ENCODE measurements at regions not wholly inside any gene's neighbourhood (a gene's known extent, or its start where the extent isn't known, plus 50 kb on each side); places are given as distances from the start of the nearest gene placed in this dataset.
A peak's percentile ranks its signal among the peaks of the same experiment; 100 is the strongest.
"Not testable (repeated sequence)": the region's sequence is repeated elsewhere in the genome, so short reads cannot be mapped to it uniquely, and the experiment has no call there.

DNA sequence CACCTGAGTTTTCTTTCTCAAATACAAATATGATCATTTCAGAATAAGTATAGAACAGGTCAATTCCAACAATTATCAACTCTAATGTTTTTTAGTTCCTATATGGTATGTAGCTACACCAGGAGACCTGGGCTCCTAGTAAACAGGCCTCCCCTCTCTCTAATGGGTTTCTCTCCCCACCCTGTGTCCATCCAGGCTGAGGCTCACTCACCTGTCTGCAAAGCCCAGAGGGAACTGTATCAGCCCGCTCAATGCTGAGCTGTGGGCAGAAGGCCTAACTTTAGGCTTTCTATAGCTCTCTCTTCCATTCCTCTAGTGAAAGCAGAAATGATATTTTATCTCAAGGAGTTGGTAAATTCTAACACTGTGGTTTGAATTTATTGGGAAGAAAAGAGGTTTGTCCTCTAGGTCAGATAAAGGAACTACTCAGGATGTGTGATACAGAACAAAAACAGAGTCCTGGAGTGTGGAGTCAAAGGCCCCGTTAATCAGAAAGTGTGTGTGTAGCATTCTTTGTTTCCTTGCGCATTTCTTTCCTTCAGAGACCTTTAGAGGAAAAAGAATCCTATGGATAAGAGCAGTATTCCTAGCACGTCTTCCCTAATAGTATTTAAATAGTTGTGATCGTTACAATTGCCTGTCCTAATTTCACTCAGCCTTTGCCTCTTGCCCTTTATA lies 408.9 kb downstream of the PYDC2 start:
- no peak for DNase-seq (ENCODE audit: low spot score)

DNA sequence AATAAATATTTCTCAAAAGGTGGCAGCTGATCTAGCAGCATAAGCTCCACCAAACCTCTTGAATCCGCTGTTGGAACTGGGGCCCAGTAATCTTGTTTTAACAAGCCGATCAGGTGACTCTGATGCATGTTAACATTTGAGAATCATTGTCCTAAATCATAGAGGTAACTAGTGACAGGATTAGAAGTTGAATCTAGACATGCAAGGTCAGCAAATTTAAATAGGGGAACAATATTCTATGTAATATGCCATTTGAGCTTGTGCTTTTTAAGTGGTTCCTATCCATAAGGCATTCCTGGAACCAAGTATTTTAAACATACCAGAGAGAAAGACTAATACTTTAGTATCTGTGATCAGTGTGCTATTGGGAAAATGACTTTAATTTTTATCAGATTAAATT lies 412.8 kb downstream of the PYDC2 start:
- DNase-seq (ENCODE audit: low spot score), result no peak

DNA sequence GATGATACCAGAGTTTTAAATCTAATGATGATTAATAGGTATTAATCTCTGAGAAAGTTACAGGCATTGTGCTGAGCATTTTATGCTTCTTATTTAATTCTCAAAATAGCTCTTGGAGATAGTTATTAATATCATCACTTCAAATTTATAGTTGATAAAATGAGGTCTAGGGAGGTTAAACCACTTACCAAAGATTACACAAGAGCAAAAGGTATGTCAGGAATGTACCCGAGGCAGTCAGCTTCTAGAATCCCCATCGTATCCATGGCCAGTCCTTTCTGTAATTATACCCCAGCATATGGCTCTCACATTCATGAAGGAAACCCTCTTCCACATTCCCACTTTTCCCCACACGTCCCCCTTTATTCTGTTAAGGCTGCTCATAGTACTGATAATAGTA lies 421.3 kb downstream of the PYDC2 start:
- peak; percentile 18 for DNase-seq (ENCODE audit: low spot score)

DNA sequence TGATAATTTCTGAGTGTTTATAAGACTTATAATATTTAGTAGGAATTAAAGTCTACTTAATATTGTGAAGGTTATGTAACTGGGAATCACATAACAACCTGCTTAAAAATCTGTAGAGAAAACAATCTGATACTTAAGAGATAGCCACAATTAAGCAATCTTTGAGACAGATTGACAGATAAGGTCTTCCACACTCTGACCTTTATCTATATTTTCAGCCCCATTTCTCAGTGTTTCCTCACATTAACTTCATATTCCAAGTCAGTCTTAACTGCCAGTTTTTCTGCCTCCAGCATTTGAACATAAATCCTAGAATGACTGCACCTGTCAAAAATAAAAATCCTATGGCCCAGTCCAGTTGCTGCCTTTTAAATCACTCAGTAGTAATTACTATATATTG lies 423.2 kb downstream of the PYDC2 start:
- no peak for DNase-seq (ENCODE audit: low spot score)

DNA sequence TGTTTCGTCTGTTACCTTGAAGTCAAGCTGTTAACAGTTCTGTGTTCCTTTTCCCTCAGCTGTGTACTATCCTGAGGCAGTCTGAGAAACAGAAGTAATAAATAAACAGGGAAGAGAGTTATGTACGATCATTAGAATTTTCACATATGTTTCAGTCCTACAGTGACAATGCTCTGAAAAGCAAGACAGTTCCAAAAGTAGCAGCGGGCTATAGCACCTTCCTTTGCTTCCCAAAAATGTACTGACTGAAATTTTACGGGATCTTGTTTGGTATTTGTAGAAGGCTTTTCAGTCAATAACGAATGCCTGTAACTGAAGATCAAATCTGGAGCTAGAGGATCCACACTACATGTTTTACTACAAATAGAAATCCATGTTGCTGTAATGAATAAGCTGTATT lies 428.1 kb downstream of the PYDC2 start:
- DNase-seq (ENCODE audit: low spot score), result no peak

DNA sequence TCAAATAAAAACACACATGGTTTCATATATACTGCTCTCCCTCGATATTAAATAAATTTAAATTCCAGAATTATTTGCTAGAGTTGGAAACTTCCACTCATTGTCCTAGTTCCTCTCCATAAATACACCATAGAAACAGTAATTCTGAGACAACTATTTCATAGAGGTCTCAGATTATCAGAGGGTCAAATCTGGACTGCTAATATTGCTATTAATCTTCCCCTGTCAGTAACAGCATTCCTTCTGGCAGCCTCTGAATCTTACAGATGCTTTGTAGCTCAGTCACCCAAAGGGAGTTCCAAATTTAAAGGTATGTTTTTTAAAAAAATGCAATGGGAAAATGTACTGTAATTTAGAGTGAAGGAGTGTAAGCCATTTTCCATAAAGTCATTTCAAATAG lies 428.8 kb downstream of the PYDC2 start:
- no peak for DNase-seq (ENCODE audit: low spot score)

DNA sequence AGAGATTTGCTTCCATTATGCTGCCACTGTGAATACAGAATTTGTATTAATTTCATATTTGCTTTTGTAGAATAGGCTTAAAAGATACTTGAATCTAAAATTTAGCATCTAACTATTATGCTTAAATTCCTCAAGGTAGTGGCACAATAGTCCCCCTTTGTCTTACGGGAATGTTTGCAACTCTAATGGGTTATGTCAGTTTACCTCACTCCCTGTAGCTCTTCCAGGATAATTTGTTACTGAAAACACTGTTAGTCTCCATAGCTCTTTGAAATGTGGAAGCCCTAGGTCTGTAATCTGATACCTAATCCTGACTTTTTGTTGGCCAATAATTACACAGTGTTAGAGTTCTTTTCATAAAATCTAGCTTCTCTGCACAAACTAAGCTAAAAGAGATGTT lies 433.4 kb downstream of the PYDC2 start:
- DNase-seq (ENCODE audit: low spot score), result no peak

DNA sequence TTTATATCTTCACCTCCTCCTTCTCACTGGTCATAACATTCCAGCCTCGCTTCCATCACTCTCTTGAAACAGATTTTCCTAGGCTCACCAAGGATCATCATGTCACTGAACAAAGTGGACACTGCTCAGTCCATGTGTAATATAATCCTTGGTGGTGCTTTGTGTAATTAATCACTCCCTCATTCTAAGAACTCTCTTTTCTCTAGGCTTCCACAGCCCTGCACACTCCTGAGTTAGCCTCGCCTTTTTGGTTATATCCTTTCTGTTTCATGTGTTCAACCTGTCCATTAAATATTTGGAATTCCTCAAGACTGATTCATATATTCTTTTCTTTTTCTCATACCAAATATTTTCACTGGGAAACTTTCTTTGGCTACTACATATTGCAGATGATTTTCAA lies 440.8 kb downstream of the PYDC2 start:
- DNase-seq (ENCODE audit: low spot score), result no peak

DNA sequence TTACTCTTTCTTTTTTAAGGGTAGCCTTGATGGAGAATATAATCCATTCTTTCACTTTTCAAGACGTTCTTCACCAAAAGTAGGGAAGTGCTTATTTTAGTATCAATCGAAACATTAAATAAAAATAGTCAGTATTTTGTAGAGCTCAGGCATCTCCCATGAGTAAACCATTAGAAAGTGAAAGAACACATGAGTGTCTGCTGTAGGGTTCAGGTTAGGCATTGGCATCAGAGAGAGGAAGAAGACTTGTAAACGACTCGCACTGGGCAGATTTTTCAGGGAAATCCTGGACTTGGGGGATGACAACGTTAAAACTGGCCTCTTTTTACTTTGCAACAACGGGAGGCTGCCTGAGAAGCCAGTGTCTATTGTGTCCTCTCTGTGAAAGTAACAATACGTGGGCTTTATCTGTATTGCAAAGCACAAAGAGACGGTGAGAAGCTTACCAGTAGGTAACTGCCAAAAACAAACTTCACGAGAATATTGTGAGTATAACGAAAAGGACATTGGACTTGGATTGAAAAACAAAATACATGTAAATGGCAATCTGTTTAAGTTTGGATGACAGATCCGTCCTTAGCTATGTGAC lies 451.7 kb downstream of the PYDC2 start:
- DNase-seq (ENCODE audit: low spot score), result no peak

DNA sequence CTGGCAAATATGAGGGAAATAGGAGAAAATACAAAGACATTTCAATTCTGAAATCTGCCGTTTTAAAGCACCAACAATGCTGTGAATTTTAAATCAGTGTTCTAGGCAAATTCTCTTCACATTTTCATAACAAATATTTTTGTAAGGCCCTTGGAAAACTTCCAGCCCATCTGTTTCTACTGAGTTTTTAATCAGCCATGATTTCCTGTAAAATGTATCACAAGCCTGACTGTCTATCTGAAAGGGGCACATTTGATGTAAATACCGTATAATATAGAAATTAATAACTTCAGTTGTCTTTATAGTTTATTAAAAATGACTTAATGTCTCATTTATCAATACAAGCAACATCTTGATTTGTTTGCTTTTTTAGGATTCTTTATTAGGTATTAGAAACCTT lies 454.7 kb downstream of the PYDC2 start:
- DNase-seq (ENCODE audit: low spot score), result no peak

DNA sequence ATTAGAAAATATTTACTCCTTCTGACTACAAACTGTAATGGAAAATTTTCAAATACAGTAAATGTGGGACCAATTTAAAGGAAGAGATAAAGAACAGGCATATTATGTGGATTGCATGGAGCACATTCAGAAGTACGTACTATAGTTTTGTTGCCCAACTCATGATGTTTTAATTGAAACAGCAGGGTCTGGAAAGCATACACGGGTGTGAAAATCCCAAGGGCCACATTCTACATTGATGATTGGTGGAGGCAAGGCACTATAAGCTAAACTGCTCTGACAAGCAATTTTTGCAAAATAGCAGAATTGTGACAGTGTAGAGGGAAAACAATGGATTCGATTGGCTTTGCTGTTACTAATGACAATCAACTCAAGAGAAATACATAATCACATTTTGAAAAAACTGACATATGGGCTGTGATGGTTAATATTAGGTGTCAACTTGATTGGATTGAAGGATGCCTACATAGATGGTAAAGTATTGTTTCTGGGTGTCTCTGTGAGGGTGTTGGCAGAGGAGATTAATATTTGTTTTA lies 458.6 kb downstream of the PYDC2 start:
- DNase-seq (ENCODE audit: low spot score), result no peak

DNA sequence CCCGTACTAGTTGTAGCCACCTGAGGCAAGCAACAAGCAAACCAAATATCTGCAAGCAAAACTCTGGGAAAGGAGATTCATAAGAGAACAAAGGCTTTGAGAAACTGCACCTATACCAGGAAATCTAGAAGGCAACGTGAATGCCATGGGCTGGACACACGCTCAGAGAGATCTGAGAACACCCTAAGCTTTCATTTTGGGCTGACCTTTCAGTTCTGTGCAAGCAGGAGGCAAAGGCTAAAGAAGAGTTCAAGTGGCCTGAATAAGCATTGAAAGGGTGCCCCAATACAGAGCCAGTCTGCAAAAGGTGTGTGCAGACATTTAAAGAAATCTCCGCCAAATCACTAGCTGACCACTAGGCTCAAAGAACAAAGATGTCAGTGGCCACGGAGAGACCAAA lies 461.6 kb downstream of the PYDC2 start:
- no peak for DNase-seq (ENCODE audit: low spot score)

DNA sequence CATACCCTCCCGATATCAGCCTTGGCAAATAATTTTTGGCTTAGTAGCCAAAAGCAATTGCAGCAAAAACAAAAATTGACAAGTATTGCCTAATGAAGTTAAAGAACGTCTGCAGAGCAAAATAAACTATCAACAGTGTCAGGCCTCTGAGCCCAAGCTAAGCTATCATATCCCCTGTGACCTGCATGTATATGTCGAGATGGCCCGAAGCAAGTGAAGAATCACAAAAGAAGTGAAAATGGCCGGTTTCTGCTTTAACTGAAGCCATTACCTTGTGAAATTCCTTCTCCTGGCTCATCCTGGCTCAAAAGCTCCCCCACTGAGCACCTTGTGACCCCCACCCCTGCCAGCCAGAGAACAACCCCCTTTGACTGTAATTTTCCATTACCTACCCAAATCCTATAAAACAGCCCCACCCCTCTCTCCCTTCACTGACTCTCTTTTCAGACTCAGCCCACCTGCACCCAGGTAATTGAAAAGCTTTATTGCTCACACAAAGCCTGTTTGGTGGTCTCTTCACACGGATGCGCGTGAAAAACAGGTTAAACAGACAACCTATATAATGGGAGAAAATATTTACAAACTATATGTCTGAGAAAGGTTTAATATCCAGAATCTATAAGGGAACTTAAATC lies 466.3 kb downstream of the PYDC2 start:
- DNase-seq (ENCODE audit: low spot score), result not testable (repeated sequence)

DNA sequence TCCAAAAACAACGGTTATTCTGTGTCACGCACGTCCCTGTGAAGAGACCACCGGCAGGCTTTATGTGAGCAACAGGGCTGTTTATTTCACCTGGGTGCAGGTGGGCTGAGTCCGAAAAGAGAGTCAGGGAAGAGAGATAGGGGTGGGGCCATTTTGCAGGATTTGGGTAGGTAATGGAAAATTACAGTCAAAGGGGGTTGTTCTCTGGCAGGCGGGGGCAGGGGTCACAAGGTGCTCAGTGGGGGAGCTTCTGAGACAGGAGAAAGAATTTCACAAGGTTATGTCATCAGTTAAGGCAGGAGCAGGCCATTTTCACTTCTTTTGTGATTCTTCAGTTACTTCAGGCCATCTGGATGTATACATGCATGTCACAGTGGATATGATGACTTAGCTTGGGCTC lies 467.0 kb downstream of the PYDC2 start:
- DNase-seq (ENCODE audit: low spot score), result not testable (repeated sequence)

DNA sequence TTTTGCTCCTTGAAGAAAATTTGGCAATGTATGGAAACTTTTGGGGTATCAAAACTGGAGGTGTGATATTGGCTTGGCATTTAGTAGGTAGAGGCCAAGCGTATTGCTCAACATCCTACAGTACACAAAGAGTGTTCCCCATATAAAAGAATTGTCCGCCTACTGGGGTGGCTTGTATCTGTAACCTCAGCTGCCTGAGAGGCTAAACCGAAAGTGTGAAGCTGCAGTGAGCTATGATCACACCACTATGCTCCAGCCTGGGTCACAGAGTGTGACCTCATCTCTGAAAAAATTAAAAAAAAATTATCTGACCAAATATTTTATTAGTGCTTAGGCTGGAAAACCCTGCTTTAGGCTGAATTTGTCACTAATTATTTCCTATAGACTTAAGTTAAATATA lies 483.9 kb downstream of the PYDC2 start:
- no peak for DNase-seq (ENCODE audit: low spot score)

DNA sequence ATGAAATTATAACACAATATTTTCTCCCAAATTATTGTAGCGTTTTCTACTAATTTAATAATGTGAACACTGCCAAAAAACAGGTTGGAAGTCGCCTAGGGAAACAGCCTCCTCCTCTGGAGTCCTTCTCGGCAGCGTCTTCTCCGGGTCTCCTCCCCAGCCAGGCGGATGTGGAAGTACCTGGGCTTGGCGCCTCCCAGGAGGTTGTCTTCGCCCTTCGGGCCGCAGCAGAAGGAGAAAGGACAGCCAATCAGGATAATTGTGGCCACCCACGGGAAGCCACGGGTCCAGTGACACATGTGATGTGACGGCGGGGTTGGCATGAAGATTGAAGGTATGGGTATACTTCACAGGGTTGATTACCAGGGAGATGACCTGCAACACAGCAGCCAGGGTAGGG lies 491.2 kb downstream of the PYDC2 start:
- no peak for DNase-seq (ENCODE audit: low spot score)

DNA sequence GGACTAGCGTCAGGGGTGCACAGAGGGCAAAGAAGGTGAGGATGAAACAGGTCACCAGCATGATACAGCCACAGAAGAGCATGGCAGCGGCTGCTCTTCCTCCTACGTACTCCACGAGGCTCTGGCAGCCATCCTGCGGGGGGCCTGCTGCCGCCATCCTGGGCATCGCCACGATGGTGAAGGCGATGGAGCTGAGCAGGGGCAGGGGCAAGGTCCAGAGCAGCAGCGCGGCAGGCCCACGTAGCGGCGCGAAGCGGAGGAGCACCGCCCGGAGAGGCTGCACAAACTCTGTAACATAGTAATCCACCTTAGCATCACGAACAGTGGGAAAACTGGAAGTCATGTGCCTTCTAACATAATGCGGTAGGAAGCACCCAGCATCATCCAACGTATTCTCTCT lies 491.6 kb downstream of the PYDC2 start:
- DNase-seq (ENCODE audit: low spot score), result no peak

DNA sequence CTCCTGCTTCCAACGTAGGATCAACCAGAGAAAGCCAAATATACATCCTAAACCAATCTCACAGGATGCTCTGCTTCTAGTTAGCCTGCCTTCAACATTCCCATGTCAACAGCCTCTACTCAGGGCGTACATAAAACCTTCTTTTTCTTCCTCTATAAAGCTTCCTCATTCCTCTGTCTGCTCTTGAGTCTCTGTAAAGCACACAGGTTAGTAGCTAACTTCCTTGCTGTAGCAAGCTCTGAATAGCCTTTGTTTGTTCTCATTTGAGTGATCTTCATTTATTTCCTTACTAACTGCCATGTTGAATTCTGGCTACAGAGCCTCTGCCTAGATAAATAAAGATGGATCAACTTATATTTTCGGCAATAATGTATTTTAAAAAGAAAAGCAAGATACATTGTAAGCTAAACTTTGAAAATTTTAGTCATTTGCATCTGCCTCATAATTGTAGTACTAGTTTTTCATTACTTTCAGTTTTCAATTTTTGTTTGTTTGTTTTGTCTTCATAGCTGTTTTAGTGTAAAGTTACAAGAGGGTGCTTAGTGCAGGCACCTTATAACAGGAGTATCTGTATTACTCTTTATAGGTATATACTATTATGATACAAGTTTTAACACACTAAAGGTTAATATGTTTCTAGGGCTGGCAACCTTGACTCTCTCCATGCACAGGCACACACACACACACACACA lies 498.2 kb downstream of the PYDC2 start:
- no peak for DNase-seq (ENCODE audit: low spot score)

DNA sequence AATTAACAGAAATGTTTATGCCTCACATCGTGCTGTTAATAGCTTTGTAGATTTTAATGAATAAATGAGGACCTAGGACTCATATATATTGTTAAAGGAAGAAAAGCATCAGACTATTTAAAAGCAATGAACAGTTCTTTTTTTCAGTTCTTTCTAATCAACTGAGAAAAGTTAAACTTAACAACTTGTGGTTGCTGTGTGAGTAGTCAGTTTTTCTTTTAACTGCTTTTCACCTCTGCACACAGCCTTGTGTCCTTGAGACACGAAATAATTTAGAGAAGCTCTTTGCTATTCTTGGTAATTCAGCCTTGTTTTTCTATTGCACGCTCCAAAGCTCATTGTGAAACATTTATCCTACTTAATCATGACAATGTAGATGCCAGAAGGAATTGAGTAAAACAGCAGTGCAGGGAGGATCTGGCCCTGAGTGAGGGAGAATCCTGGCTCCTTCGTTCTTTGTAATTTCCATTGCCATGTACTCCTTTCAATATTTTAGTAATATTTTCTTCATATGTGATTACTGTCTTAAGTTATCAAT lies 499.0 kb downstream of the PYDC2 start:
- no peak for DNase-seq (ENCODE audit: low spot score)

DNA sequence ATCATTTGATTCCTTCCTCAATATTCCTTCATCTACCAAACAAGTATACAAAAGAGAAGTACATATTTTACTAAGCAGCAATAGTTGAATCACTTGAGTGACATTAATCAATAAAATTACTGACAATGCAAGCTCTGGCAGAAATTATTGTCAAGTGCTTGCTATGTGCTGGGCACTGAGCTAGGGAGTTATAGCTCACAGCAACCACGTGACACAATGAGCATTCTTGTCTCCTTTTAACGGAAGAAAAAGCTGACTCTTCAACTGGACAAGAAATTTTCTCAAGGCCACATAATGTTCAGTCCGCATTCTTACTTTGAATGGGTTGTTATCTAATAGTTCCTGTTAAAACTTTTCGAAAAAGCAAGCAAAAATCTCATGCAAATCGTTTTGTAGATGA lies 500.1 kb downstream of the PYDC2 start:
- DNase-seq (ENCODE audit: low spot score), result no peak

DNA sequence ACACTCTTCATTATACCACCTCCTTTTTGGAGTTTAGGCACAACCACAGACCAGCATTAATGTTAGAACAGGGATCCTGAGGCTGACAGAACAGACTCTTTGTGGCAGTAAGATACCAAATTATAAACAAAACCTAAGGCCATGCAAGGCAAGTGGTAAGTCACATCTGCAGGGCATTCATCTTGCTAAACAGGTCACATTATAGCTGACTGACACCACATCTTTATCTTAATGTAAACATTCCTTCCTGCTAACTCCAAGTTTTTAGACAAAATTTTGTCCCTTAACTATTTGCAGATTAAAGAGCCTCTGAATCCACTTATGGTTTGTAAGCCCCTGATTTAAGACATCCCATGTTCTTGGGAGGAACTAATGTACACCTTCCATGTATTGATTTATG lies 500.6 kb downstream of the PYDC2 start:
- DNase-seq (ENCODE audit: low spot score), result no peak

DNA sequence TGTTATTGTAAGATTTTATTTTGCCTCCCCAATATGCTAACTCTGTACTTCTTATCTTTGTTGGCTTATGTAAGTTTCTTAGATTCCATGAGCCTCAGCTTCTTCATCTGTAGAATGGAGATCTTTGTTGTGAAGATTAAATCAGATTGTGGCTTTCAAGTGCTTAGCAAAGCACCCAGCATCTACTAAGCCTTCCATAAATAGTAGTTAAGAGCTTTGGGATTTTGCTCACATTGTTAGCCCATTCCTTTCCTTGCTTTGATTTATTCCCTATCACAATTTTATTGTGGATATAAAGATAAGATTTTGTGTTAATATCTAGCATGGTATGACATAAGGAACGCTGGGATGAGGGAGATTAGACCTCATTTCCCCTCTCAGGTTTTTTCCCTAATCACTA lies 501.4 kb downstream of the PYDC2 start:
- no peak for DNase-seq (ENCODE audit: low spot score)

DNA sequence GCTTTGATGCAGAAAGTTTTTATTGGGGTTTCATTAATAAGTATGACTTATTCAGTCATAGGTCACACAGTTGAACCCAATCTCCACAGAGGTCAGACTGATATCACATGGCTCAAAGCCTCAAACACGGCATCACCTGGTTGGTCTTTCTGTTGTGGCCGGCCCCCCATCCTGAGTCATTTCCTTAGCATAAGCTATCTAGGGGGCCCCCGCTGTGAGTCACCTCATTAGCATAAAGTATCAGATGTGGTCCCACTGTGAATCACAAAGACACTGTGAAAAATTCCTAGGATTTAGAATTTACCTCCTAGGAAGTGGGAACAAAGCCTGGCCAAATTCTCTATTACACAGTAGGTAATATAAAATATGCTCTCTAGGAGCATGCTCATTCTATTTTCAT lies 502.2 kb downstream of the PYDC2 start:
- DNase-seq (ENCODE audit: low spot score), result peak; percentile 55

Measured in iPS-NIHi11 (cell line).